ENCODE measurements at regions not wholly inside any gene's neighbourhood (a gene's known extent, or its start where the extent isn't known, plus 50 kb on each side); places are given as distances from the start of the nearest gene placed in this dataset.

GRCh38 chr18:47602273-47602897 is 328.1 kb downstream of the SMAD2 start:
- TF ChIP-seq CTCF (conservative IDR thresholded peaks at IDR 0.05) (no peak), EZH2 (IDR thresholded peaks at IDR 0.05; ENCODE audit: low read depth) (no peak)
